PC-3 (cell line): ENCODE measurements at regions not wholly inside any gene's neighbourhood (a gene's known extent, or its start where the extent isn't known, plus 50 kb on each side); places are given as distances from the start of the nearest gene placed in this dataset.

Source experiments
- ATAC-seq: fragments of 200-7000 bp; cut with Tn5 transposase; 2 replicates; pipeline ENCODE4 v1.9.1; 2020; ENCODE audit warnings: mild to moderate bottlenecking, moderate library complexity
- BruUV-seq: library from RNA; stranded (reverse); fragments of 400-500 nt; replicated peaks from 2 replicates; lab custom pipeline; 2021; lab: Mats Ljungman, UMichigan
- CTCF ChIA-PET: fragments of 300-600 bp; sonication (Branson Sonifier 250); formaldehyde crosslinking; loops from one replicate; lab custom pipeline; 2022; ENCODE audit warnings: antibody characterized with exemption; lab: Charles Lee
- POLR2A ChIA-PET: fragments of 300-600 bp; sonication (Branson Sonifier 250); formaldehyde crosslinking; loops from one replicate; lab custom pipeline; 2022; ENCODE audit warnings: antibody characterized with exemption; ENCODE audit not compliant: unreplicated experiment; lab: Charles Lee
- DNase-seq: peaks from one replicate; pipeline ENCODE4 v3.0.0-alpha.2; 2015
- H2AFZ ChIP-seq: fragments of 300-600 bp; sonication (generic); 2 replicates; pipeline ENCODE4 v1.6.0; 2016; ENCODE audit warnings: antibody characterized with exemption, low read length
- H3F3A ChIP-seq: fragments of 300-600 bp; sonication (generic); one replicate; pipeline ENCODE4 v1.6.0; 2017; ENCODE audit warnings: antibody characterized with exemption, low read length, control low read depth, mild to moderate bottlenecking; ENCODE audit not compliant: unreplicated experiment
- H3K27ac ChIP-seq: fragments of 300-600 bp; sonication (generic); 2 replicates; pipeline ENCODE4 v1.5.1; 2016; ENCODE audit warnings: mild to moderate bottlenecking, low read length
- H3K27me3 ChIP-seq: fragments of 300-600 bp; sonication (generic); 2 replicates; pipeline ENCODE4 v1.6.1; 2016; ENCODE audit warnings: low read length, mixed read lengths
- H3K36me3 ChIP-seq: fragments of 300-600 bp; sonication (generic); 2 replicates; pipeline ENCODE4 v1.6.1; 2016; ENCODE audit warnings: low read depth, mixed run types, low read length, mixed read lengths
- H3K4me1 ChIP-seq: fragments of 300-600 bp; sonication (generic); 2 replicates; pipeline ENCODE4 v1.5.1; 2016; ENCODE audit warnings: low read length; ENCODE audit not compliant: insufficient read depth
- H3K4me2 ChIP-seq: fragments of 300-600 bp; sonication (generic); 2 replicates; pipeline ENCODE4 v1.6.0; 2016; ENCODE audit warnings: low read length
- H3K4me3 ChIP-seq: fragments of 300-600 bp; sonication (generic); 2 replicates; pipeline ENCODE4 v1.5.1; 2016; ENCODE audit warnings: mild to moderate bottlenecking, low read length, mixed read lengths
- H3K79me2 ChIP-seq: fragments of 300-600 bp; sonication (generic); 2 replicates; pipeline ENCODE4 v1.6.1; 2017; ENCODE audit warnings: low read length, mixed read lengths
- H3K9ac ChIP-seq: fragments of 300-600 bp; sonication (generic); 2 replicates; pipeline ENCODE4 v1.6.0; 2016; ENCODE audit warnings: mild to moderate bottlenecking, low read length
- H3K9me2 ChIP-seq: fragments of 300-600 bp; sonication (generic); replicated peaks from 2 replicates; pipeline ENCODE4 v1.6.1; 2016; ENCODE audit warnings: mixed run types, low read length, mixed read lengths
- H3K9me3 ChIP-seq: fragments of 300-600 bp; sonication (generic); 2 replicates; pipeline ENCODE4 v1.6.1; 2016; ENCODE audit warnings: low read length, mixed read lengths
- H4K20me1 ChIP-seq: fragments of 300-600 bp; sonication (generic); 2 replicates; pipeline ENCODE4 v1.6.1; 2016; ENCODE audit warnings: low read length, mixed read lengths
- CTCF ChIP-seq: fragments of 300-600 bp; sonication (generic); conservative IDR thresholded peaks from 2 replicates; pipeline ENCODE4 v1.5.1; 2017; ENCODE audit warnings: antibody characterized with exemption, low read depth, mild to moderate bottlenecking, low read length
- EZH2 ChIP-seq: fragments of 300-600 bp; sonication (generic); IDR thresholded peaks from one replicate; pipeline ENCODE4 v1.6.1; 2017; ENCODE audit warnings: antibody characterized with exemption, mild to moderate bottlenecking, low read length; ENCODE audit not compliant: unreplicated experiment
- EZH2phosphoT487 ChIP-seq: fragments of 300-600 bp; sonication (generic); IDR thresholded peaks from 2 replicates; pipeline ENCODE4 v1.6.1; 2018; ENCODE audit warnings: mild to moderate bottlenecking, antibody characterized with exemption, low read length, borderline replicate concordance
- intact Hi-C: fragments of 100-400 bp; cut with micrococcal nuclease; formaldehyde crosslinking; loops from 2 replicates; pipeline ENCODE4 v1.9.0; 2023

GRCh38 chr7:42372479-42372878, 135.5 kb upstream of the GLI3 start:
- ChIA-PET POLR2A (no interaction called here), CTCF (no interaction called here)
- DNase-seq (peak; percentile 27), ATAC-seq (no peak)
- TF ChIP-seq CTCF (no peak), EZH2phosphoT487 (no peak), EZH2 (no peak)
- H3K4me1 ChIP-seq, result peaks cover 6% of the 10 kb centered on the region
- no peak overlapping the region for H3K27ac ChIP-seq
- no peak overlapping the region for H3K9ac ChIP-seq
- no peaks in the 10 kb centered on the region for H3K36me3 ChIP-seq
- no peak overlapping the region for H2AFZ ChIP-seq
- H3K4me3 ChIP-seq, result no peak overlapping the region
- H3K79me2 ChIP-seq, result no peaks in the 10 kb centered on the region
- BruUV-seq, result no TSS peak
- H3K9me2 ChIP-seq, result no peaks in the 10 kb centered on the region
- H3F3A ChIP-seq, result no peaks in the 10 kb centered on the region
- intact Hi-C loops, result no loop called here
- no peaks in the 10 kb centered on the region for H3K9me3 ChIP-seq
- H3K4me2 ChIP-seq, result no peak overlapping the region
- H3K27me3 ChIP-seq, result no peaks in the 10 kb centered on the region
- H4K20me1 ChIP-seq, result no peaks in the 10 kb centered on the region

GRCh38 chr7:42359946-42360345, 122.9 kb upstream of the GLI3 start:
- H3K9me3 ChIP-seq, result no peaks in the 10 kb centered on the region
- no peak for TF ChIP-seq CTCF
- no peak for TF ChIP-seq EZH2
- no peak for TF ChIP-seq EZH2phosphoT487
- H2AFZ ChIP-seq, result no peak overlapping the region
- ATAC-seq, result no peak
- no peaks in the 10 kb centered on the region for H4K20me1 ChIP-seq
- no peak overlapping the region for H3K4me3 ChIP-seq
- no peak overlapping the region for H3K4me2 ChIP-seq
- H3K36me3 ChIP-seq, result no peaks in the 10 kb centered on the region
- H3K27me3 ChIP-seq, result no peaks in the 10 kb centered on the region
- H3K9ac ChIP-seq, result no peak overlapping the region
- H3K4me1 ChIP-seq, result no peaks in the 10 kb centered on the region
- no TSS peak for BruUV-seq
- H3K9me2 ChIP-seq, result no peaks in the 10 kb centered on the region
- intact Hi-C loops, result no loop called here
- no peak overlapping the region for H3K27ac ChIP-seq
- no peak for DNase-seq
- H3F3A ChIP-seq, result no peaks in the 10 kb centered on the region
- CTCF ChIA-PET, result no interaction called here
- POLR2A ChIA-PET, result no interaction called here
- no peaks in the 10 kb centered on the region for H3K79me2 ChIP-seq

- BruUV-seq, result no TSS peak
- ATAC-seq, result no peak
- intact Hi-C loops, result no loop called here
- Histone ChIP-seq H3K4me1 (peaks cover 5% of the 10 kb centered on the region; the same call in 1 of the 2 replicates), H3K9ac (no peak overlapping the region), H3F3A (no peaks in the 10 kb centered on the region), H3K4me2 (no peak overlapping the region), H4K20me1 (no peaks in the 10 kb centered on the region), H3K4me3 (no peak overlapping the region), H2AFZ (no peak overlapping the region), H3K9me2 (no peaks in the 10 kb centered on the region), H3K27ac (no peak overlapping the region), H3K79me2 (no peaks in the 10 kb centered on the region), H3K36me3 (no peaks in the 10 kb centered on the region), H3K27me3 (no peaks in the 10 kb centered on the region), H3K9me3 (no peaks in the 10 kb centered on the region)
- ChIA-PET CTCF (no interaction called here), POLR2A (no interaction called here)
- DNase-seq, result no peak
- TF ChIP-seq EZH2phosphoT487 (no peak), EZH2 (no peak), CTCF (no peak)
These were observed 114.4 kb upstream of the GLI3 start for GRCh38 chr7:42351316-42351935.
